Germinal center (tissue), 1 donor: ENCODE measurements at regions not wholly inside any gene's neighbourhood (a gene's known extent, or its start where the extent isn't known, plus 50 kb on each side); places are given as distances from the start of the nearest gene placed in this dataset.

Source experiments
- DNase-seq: peaks from one replicate; pipeline ENCODE4 v3.0.0; 2012; ENCODE audit warnings: mixed read lengths, low spot score

DNA sequence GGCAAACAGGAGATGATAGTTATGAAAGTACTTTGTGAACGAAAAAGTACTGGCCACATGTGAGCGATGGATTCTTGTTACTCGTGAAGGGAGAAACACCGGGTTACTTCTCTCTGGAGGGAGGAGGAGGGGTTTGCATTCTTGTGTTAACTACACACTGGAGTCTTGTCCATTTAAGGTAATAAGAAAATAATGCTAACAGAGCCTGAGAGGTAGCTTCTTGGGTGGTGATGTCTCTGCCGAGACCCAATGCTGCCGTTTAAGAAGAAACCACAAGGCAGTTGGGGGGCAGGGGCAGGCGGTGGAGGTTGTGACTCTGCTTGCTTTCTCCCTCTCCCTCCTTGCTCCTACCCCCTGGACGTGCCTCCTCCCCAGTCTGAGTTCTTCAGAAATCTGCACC, 100.9 kb upstream of the ROPN1 start:
- no peak for DNase-seq

GRCh38 chr3:124094496-124094895, 102.6 kb upstream of the ROPN1 start:
- DNase-seq = no peak

DNA sequence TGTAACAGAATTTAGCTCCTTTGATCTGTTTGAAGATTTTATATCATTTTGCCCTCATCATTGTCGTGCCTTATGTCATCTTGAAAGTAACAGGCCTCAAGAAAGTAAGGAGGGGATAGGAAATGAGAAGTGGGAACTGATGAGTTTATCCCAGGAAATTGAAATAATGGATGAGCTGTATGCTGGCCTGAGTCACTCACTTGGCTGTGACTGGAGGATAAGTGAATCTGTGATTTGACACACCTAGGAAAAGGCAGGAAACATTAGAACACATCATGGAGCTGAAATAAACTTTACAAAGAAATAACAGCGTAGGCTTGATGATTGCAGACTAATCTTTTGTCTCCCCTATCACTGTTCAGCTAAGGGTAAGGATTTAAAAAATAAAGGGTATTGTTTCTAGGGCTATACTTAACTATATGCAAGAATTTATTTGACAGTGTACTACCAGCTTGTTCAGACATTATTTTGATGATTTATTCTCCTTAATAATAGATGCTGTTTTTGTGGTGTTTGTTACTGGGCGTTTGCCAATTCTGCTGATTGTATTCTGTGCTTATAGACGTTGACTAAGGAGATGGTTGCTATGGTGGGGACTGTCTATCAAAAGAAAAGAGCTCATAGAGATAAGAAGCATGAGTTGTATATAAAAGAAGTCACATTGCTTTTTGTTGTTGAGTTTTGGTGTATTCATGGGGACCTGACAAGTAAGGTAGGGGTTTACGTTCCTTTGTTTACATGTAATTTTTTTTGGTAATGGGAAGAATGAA, 105.6 kb upstream of the ROPN1 start:
- DNase-seq = no peak

GRCh38 chr3:124101643-124102042, 109.7 kb upstream of the ROPN1 start:
- no peak for DNase-seq

GRCh38 chr3:124107104-124107890, 115.4 kb upstream of the ROPN1 start:
- no peak for DNase-seq

DNA sequence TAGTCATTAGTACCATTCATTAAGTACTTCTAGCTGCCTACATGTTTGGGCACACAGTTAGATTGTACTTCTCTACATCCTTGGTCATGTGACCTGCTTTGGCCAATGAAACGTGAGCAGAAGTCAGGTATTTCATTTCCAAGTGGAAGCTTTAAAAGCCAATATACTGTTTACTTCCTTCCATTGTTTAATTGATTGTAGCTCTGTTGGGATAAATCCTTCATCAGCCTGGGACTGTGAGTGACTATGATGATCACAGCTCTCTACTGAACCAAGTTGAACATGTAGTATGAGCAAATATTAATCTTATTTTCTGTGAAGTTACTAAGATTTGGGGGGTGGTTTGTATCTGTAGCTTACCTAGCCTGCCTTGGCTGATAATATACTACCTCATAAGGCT, 116.5 kb upstream of the ROPN1 start:
- no peak for DNase-seq

- DNase-seq = no peak
These were observed 121.6 kb upstream of the ROPN1 start for GRCh38 chr3:124113485-124113884.

GRCh38 chr3:124115279-124115678, 123.4 kb upstream of the ROPN1 start:
- no peak for DNase-seq

DNA sequence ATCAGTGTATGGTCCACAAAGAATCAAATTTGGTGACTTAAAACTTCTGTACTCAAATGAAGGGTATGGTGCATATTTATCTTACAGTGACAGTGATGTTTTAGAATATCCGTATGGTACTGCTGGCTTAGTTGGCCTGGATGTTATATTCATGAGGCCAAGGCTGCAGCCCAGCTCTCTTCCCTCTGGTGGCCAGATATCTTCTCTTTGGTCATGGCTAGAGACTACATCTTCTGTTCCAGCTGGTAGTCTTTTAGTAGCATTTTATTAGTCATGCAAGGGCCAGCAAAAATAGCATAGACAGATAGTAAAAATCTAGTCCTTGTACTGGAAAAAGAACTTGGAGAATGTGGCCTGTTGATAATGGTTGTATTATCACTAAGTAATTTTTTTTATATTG, 124.0 kb upstream of the ROPN1 start:
- DNase-seq = no peak

DNA sequence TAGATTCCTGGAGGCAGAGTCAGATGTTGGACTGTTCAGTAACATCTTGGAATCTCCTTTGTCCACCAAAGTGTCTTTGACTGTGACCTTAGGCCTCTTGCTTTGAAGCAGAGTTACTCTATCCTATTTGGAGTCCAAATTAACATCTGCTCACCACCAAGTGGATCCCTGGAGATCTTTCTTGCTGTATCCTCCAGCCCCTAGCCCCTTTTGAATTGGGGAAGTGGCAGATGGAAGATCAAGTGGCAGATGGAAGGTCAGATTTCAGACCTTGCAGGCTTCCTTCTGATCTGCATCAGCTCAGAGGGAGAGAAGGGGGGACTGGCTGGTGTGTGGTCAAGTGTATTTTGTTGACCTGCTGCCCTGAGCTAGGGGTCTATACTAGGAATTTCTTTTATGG, 125.0 kb upstream of the ROPN1 start:
- no peak for DNase-seq

DNA sequence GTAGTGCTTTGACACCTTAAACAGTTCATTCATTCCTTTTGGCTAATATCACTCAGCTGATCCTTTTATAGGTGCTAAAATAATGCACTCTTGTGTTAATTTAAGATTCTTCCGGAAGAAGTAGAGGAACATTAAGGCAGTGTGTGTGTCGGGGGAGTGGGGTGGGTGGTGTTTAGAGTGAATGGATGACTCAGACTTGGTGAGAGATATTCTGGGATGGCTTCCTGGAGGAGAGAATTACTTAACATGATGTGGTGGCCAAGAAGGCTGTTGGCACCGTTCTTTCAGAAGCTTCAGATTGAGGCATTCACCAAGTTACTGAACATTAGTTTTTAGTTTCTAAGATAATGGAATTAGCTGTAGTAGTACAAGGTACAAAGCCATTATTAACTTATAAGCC, 125.6 kb upstream of the ROPN1 start:
- DNase-seq = no peak

GRCh38 chr3:124118397-124118796, 126.5 kb upstream of the ROPN1 start:
- DNase-seq = no peak

DNA sequence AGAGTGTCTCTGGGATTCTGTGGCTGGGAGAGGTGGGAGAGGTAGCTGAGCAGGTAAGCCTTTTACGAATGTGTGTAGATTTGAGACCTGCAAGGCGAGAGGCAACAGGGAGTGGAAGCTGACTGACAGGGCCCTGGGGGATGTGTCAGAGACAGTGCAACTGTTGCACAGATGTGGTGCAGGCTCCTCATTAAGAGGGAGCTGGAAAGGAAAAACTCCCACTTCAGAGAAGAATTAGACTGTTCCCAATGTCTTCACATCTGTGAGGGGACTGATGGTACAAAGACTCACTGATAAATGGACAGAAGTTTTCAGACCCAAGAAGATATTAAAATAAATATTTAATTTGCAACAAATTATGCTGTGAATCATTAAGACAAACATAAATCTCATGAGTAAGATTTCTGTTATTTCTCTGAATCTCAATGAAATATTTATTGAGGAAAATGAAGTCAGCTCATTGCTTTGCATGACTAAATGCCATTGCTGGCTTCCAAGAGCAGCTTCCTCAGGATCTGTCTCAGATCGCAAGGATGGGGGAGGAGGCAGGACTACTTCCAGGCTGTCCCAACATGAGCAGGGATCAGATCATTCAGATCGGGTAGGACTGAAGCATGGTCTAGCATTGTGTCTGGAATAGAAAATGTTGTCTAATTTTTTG, 127.3 kb upstream of the ROPN1 start:
- no peak for DNase-seq

GRCh38 chr3:124121379-124122312, 129.7 kb upstream of the ROPN1 start:
- no peak for DNase-seq

- no peak for DNase-seq
These were observed 133.4 kb upstream of the ROPN1 start for GRCh38 chr3:124125315-124125714.

- no peak for DNase-seq
These were observed 134.6 kb upstream of the ROPN1 start for GRCh38 chr3:124126436-124127023.

DNA sequence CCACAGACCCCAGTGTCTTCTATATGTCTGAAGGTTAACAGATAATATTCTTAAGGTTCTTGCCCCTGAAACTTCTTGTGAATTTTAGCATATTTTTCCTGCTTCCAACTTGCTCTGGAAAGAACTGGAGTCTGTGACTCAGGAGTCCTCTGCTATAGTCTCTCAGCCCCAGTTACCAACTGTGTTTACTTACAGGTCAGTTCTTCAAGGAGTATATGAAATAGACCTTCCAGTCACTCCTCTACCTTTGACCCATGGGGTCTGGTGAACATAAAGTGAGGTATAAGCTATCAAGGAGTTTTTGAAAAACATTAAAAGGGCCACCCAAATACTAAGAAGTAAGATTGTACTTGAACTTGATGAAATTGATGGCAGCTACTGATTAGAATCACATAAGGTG, 139.2 kb upstream of the ROPN1 start:
- no peak for DNase-seq

- DNase-seq = no peak
These were observed 139.7 kb upstream of the ROPN1 start for GRCh38 chr3:124131580-124131979.

DNA sequence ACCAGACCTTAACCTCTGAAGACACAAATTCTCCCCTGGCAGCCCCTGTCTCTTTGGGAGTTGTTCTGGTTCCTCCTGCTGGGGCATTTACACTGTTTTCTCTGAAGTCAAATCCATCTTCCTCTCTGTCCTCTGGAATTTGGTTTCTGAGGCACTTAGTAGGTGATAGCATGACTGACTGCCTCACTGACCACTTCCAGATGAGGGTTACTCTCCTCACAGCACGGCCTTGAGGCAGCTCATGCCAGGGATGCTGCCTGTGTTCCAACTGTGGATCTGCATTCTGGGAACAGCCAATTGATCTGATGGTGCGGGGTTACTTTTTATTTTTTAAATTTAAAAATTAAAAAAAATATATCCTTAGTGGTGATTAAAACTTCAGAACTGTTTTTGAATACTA, 140.9 kb upstream of the ROPN1 start:
- DNase-seq = no peak

DNA sequence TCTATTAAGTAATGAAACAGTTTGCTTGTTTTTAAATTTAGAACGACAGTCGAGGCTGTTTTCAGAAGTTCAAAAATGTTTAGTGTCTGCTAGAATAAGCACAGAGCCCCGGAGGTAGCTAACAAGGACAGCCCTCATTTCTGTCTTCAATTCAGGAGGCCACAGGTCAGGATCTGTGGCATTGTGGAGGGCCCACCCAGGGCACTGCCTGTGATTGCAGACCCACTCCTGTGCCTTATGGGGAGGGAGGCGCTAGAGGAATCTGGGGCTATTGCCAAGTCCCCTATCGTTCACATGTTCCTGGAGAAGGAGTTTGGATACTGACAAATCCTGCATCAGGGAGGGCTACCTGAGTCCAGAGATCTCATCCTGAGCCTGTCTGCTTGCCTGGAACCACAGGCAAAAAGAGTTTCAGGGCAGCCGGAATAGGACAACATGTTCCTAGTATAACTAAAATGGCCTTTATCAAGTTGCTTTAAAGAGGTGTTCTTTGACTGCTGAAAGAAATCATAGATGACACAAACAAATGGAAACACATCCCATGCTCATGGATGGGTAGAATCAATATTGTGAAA, 141.5 kb upstream of the ROPN1 start:
- DNase-seq = no peak

- DNase-seq = no peak
These were observed 145.3 kb upstream of the ROPN1 start for GRCh38 chr3:124137216-124137615.
